NCI-H2171 treated with DMSO at 0.1 percent for 48 hours (cell line): ENCODE measurements at regions not wholly inside any gene's neighbourhood (a gene's known extent, or its start where the extent isn't known, plus 50 kb on each side); places are given as distances from the start of the nearest gene placed in this dataset.
"Not testable (repeated sequence)": the region's sequence is repeated elsewhere in the genome, so short reads cannot be mapped to it uniquely, and the experiment has no call there.

Experiments
- DNase-seq: peaks from one replicate; lab custom pipeline; 2025; lab: John Stamatoyannopoulos, UW

GRCh38 chr1:221881805-221882581 lies 140.1 kb upstream of the DUSP10 start:
- DNase-seq, result no peak

GRCh38 chr1:221880182-221880581 lies 138.3 kb upstream of the DUSP10 start:
- DNase-seq, result no peak

- DNase-seq, result no peak
These were observed 136.2 kb upstream of the DUSP10 start for GRCh38 chr1:221878134-221878533.

GRCh38 chr1:221877311-221877710 lies 135.4 kb upstream of the DUSP10 start:
- DNase-seq, result no peak

GRCh38 chr1:221875004-221875330 lies 133.1 kb upstream of the DUSP10 start:
- no peak for DNase-seq

GRCh38 chr1:221874285-221875003 lies 132.6 kb upstream of the DUSP10 start:
- DNase-seq, result no peak

- DNase-seq, result no peak
These were observed 131.8 kb upstream of the DUSP10 start for GRCh38 chr1:221873673-221874072.

- no peak for DNase-seq
These were observed 129.2 kb upstream of the DUSP10 start for GRCh38 chr1:221871056-221871455.

GRCh38 chr1:221869779-221870178 lies 127.9 kb upstream of the DUSP10 start:
- DNase-seq, result no peak

GRCh38 chr1:221868593-221869303 lies 126.9 kb upstream of the DUSP10 start:
- DNase-seq, result no peak

GRCh38 chr1:221867003-221867402 lies 125.1 kb upstream of the DUSP10 start:
- no peak for DNase-seq

GRCh38 chr1:221865808-221866207 lies 123.9 kb upstream of the DUSP10 start:
- DNase-seq, result no peak

- no peak for DNase-seq
These were observed 121.7 kb upstream of the DUSP10 start for GRCh38 chr1:221863635-221864034.

- no peak for DNase-seq
These were observed 121.1 kb upstream of the DUSP10 start for GRCh38 chr1:221862971-221863370.

- DNase-seq, result no peak
These were observed 117.1 kb upstream of the DUSP10 start for GRCh38 chr1:221858818-221859611.

GRCh38 chr1:221857094-221857444 lies 115.2 kb upstream of the DUSP10 start:
- not testable (repeated sequence) for DNase-seq

GRCh38 chr1:221856228-221857093 lies 114.6 kb upstream of the DUSP10 start:
- DNase-seq, result no peak

- no peak for DNase-seq
These were observed 113.3 kb upstream of the DUSP10 start for GRCh38 chr1:221855156-221855555.

GRCh38 chr1:221851336-221851735 lies 109.4 kb upstream of the DUSP10 start:
- no peak for DNase-seq

GRCh38 chr1:221850470-221851187 lies 108.7 kb upstream of the DUSP10 start:
- no peak for DNase-seq

- DNase-seq, result no peak
These were observed 108.0 kb upstream of the DUSP10 start for GRCh38 chr1:221849897-221850296.
